ENCODE measurements at regions not wholly inside any gene's neighbourhood (a gene's known extent, or its start where the extent isn't known, plus 50 kb on each side); places are given as distances from the start of the nearest gene placed in this dataset.
"Not testable (repeated sequence)": the region's sequence is repeated elsewhere in the genome, so short reads cannot be mapped to it uniquely, and the experiment has no call there.

GRCh38 chr4:160299608-160300007, 1196.7 kb downstream of the RAPGEF2 start:
- DNase-seq (ENCODE audit: extremely low read depth in 1 of 11, low read depth in 9 of 11, low spot score in 4 of 11), result no peak

GRCh38 chr4:160316036-160316435, 1213.2 kb downstream of the RAPGEF2 start:
- no peak for DNase-seq (ENCODE audit: extremely low read depth in 1 of 11, low read depth in 9 of 11, low spot score in 4 of 11)

GRCh38 chr4:160318567-160319220, 1215.8 kb downstream of the RAPGEF2 start:
- DNase-seq (ENCODE audit: extremely low read depth in 1 of 11, low read depth in 9 of 11, low spot score in 4 of 11), result no peak

GRCh38 chr4:160319221-160319867, 1216.5 kb downstream of the RAPGEF2 start:
- DNase-seq (ENCODE audit: extremely low read depth in 1 of 11, low read depth in 9 of 11, low spot score in 4 of 11), result peak in 1 of 11 donors; percentile 0

- no peak for DNase-seq (ENCODE audit: extremely low read depth in 1 of 11, low read depth in 9 of 11, low spot score in 4 of 11)
These were observed 1217.0 kb downstream of the RAPGEF2 start for GRCh38 chr4:160319868-160320260.

- DNase-seq (ENCODE audit: extremely low read depth in 1 of 11, low read depth in 9 of 11, low spot score in 4 of 11), result no peak
These were observed 1223.2 kb downstream of the RAPGEF2 start for GRCh38 chr4:160326110-160326509.

GRCh38 chr4:160347197-160347596, 1244.3 kb downstream of the RAPGEF2 start:
- no peak for DNase-seq (ENCODE audit: extremely low read depth in 1 of 11, low read depth in 9 of 11, low spot score in 4 of 11)

- DNase-seq (ENCODE audit: extremely low read depth in 1 of 11, low read depth in 9 of 11, low spot score in 4 of 11), result no peak
These were observed 1248.1 kb downstream of the RAPGEF2 start for GRCh38 chr4:160350944-160351343.

GRCh38 chr4:160352637-160353036, 1249.8 kb downstream of the RAPGEF2 start:
- no peak for DNase-seq (ENCODE audit: extremely low read depth in 1 of 11, low read depth in 9 of 11, low spot score in 4 of 11)

- no peak for DNase-seq (ENCODE audit: extremely low read depth in 1 of 11, low read depth in 9 of 11, low spot score in 4 of 11)
These were observed 1250.7 kb downstream of the RAPGEF2 start for GRCh38 chr4:160353548-160353947.

- DNase-seq (ENCODE audit: extremely low read depth in 1 of 11, low read depth in 9 of 11, low spot score in 4 of 11), result no peak
These were observed 1259.6 kb downstream of the RAPGEF2 start for GRCh38 chr4:160362478-160362877.

GRCh38 chr4:160364217-160364616, 1261.3 kb downstream of the RAPGEF2 start:
- DNase-seq (ENCODE audit: extremely low read depth in 1 of 11, low read depth in 9 of 11, low spot score in 4 of 11), result no peak

- not testable (repeated sequence) for DNase-seq (ENCODE audit: extremely low read depth in 1 of 11, low read depth in 9 of 11, low spot score in 4 of 11)
These were observed 1261.8 kb downstream of the RAPGEF2 start for GRCh38 chr4:160364665-160365064.

GRCh38 chr4:160365383-160365782, 1262.5 kb downstream of the RAPGEF2 start:
- not testable (repeated sequence) for DNase-seq (ENCODE audit: extremely low read depth in 1 of 11, low read depth in 9 of 11, low spot score in 4 of 11)

- DNase-seq (ENCODE audit: extremely low read depth in 1 of 11, low read depth in 9 of 11, low spot score in 4 of 11), result no peak
These were observed 1267.2 kb downstream of the RAPGEF2 start for GRCh38 chr4:160370046-160370445.

GRCh38 chr4:160371446-160371845, 1268.6 kb downstream of the RAPGEF2 start:
- no peak for DNase-seq (ENCODE audit: extremely low read depth in 1 of 11, low read depth in 9 of 11, low spot score in 4 of 11)

- DNase-seq (ENCODE audit: extremely low read depth in 1 of 11, low read depth in 9 of 11, low spot score in 4 of 11), result no peak
These were observed 1269.5 kb downstream of the RAPGEF2 start for GRCh38 chr4:160372390-160372789.

- DNase-seq (ENCODE audit: extremely low read depth in 1 of 11, low read depth in 9 of 11, low spot score in 4 of 11), result no peak
These were observed 1271.0 kb downstream of the RAPGEF2 start for GRCh38 chr4:160373911-160374310.

GRCh38 chr4:160375772-160376452, 1273.0 kb downstream of the RAPGEF2 start:
- no peak for DNase-seq (ENCODE audit: extremely low read depth in 1 of 11, low read depth in 9 of 11, low spot score in 4 of 11)

- DNase-seq (ENCODE audit: extremely low read depth in 1 of 11, low read depth in 9 of 11, low spot score in 4 of 11), result no peak
These were observed 1284.0 kb downstream of the RAPGEF2 start for GRCh38 chr4:160386846-160387245.
